LoVo (cell line): ENCODE measurements at regions not wholly inside any gene's neighbourhood (a gene's known extent, or its start where the extent isn't known, plus 50 kb on each side); places are given as distances from the start of the nearest gene placed in this dataset.

Experiments used
- DNase-seq: peaks from one replicate; pipeline ENCODE4 v3.0.0-alpha.2; 2016; ENCODE audit warnings: low spot score

DNA sequence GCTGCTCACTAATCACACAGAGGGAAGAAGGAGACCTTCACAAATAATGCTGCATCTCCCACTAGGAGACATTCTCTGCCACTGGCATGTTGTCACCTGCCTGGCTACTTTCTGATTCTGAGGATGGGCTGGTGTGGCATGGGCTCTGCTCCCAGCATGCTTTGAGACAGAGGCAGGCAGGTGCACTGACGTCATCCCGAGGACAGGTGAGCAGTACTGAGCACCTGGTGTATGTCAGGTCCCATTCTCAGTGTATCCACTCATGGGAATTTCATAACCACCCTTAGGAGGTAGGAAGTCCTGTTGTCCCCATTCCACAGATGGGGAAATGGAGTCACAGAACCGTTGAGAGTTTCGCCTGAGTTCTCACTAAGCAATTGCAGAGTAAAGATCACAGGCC, 597.9 kb downstream of the VRK1 start:
- DNase-seq, result no peak

DNA sequence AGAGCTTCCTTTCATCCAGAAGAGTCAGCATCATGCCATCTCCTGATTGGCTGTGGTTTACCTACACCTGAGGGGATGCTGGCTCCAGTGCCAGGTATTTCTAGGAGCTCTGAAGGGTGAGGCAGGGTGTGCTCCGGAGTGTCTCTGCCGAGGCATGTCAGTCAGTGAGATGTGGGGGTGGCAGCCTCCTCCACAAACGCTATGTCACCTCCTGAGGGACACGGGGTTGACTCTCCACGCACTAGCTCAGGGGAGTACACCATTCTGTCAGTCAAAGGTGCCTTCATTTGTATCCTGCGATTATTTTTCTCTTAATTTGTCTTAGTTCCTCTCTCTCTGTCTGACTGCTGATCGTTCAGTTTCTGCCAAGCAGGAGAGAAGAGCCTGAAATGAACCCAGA, 604.5 kb downstream of the VRK1 start:
- no peak for DNase-seq

DNA sequence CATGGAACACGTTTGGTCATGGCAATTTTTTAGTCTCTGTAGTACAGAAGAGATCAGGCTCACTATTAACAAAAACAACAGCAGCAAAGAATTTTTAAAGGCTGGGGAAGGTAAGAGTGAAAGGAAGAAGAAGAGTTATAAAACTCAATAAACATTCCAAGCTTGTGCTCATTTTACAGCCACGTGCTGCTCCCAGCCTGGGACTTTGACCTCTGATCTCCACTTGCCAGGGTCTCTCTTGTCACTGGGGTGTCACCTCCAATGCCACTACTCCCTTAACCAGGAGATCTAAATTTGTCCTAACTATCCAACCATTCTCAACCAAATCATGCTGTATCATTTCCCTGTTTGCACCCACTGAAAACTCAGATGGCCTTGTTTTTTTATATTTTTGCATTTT, 605.1 kb downstream of the VRK1 start:
- peak; percentile 3 for DNase-seq

DNA sequence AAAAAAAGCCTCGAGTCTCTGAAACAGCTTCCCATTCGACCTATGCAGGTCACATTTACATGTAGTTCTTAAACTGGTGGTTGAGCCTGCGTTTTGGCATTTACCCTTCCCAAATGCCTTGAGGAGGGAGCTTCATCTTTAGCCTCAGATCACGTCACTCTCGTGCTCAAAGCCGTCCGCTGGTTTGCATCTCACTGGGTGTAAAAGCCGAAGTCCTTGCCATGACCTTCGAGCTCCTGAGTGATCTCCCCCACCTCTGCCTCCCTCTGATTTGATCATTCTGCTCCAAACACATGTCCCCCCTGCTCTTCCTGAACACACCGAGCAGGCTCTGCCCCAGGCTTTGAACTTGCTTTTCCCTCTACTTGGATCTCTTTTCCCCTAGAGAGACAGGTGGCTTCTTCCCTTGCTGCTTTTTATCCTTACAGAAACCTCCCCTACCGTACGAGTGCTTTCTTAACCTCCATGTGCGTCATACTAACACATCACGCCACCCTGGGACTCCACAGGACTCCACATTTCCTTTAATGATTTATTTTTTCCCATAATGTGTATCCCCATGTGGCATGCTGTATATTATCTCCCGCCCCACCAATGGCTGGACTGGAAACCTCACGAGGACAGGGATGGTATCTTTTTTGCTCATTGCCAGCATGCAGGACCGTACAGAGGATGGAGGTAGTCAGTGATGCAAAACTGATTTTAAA, 610.7 kb downstream of the VRK1 start:
- DNase-seq, result no peak

DNA sequence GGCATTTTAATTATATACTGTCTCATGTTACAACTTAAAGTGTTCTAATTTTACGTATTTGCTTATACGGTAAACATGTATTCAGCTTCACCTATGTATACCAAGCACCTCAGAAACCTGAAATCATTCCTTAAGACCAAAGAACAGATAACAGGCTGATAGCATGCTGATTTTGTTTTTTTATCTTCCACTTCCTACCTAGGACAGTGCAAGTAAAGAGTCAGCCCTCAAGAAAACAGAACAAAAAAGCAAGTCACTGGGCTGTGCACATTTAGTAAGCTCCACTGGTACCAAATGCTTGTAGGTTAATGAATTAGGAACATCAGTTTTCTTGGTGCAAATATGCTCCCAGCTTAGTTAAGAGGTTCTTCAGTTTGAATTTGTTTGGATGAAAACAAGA, 611.3 kb downstream of the VRK1 start:
- no peak for DNase-seq

DNA sequence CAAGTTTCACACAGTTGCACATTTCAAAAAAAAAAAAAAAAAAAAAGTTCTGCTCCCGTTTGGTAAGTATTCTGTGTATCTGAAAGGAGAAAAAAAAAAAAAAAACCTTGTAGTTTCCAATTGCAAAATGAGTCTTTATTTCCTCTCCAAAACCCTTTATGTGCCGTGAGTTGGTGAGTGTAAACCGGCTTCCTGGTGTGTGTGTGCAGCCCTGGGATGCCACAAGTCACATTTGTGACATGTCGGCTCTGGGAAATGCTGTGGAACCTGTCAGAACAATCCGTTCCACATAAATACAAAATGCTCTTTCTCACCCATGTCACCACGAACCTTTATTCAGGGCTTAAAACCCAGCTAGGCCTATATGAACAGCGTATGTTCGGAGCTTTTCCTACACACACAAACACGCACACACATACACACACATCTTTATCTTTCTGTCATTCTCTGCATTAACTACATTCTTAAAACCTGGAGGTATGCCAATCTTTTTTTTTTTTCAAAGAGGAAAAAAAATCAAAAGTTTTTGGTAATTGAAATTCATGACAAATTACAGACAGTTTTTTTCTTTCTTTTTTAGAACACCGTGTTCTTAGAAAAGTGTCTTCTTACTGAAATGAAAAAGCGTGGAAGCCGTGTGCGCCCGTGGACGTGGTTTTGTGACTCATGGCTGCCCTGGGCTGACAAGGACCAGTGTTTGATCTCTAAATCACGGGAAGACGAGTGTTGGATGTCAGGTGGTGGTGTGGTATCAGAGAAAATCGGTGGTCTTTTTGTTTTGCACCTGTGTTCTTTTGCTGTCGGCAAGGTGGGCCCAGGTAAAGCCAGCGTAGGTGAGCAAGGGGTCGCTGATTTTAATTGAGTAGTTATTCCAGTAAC, 612.0 kb downstream of the VRK1 start:
- no peak for DNase-seq

DNA sequence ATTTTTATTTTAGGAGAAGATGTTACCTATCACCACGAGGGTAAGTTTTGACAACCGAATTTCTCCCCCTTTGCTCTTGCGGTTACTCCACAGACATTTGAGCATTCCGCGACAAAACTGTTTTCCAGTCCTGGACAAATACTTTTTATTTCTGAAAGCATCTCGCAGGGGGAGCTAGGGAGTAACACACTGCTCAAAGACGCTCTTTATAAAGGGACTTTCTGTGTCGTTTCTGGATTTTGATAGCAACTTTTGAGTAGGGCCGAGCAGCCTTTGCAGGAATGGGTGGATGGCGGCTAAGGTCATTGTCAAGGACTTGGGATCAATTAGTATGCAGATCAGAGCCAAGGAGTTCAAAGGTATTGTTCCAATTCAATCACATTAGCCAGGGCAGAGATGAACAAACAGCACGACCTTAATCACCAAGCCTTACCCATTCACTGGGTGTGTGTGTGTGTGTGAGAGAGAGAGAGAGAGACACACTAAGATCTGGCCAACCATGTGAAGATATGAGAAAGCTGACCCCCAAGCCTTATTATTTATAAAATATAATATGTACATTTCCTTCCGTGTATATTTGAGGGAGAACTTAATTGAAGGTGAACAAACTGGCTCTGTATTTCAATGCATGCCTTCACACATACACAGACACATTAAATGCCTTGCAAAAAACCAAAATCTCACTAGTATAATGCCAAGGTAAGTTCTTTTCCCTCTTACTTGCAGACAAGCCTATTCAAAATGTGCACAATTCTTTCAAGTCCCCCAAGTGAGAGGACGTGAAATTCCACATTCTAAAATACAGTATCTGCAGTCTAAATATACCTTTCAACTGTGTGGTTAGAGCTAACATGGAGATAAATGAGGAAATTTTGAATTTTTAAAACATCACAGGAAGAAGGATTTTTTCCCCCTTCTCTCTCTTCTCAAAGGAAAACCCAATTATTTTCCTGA, 613.8 kb downstream of the VRK1 start:
- DNase-seq, result no peak

DNA sequence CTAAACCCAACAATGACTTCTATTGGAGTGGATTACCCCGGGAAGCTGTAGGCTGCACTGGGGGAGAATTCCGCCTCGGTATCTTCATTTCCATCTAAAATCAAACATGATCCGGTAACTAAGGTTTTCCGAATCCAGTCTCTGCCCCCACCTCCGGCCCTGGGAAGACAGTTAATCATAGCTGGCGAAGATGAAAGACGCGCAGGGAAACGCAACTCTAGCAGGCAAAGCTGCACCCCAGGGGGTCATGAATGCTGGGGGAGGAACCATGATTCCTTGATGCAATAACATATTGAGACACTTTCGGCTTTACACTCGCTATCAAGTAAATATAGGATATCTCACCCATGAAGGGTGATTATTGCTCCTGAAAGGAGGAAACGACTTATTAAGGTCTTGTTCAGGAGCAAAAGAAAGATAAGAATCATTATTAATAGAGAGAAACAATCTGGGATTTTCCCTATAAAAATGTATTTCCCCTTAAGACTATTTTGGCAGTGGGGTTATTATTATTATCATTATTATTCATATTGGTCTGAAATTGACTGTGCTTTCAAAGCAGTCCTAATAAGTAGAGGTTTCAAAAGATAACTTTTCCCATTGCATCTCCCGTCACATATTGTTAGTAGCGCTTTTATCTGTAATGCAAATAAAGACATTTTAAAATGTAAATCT, 614.9 kb downstream of the VRK1 start:
- DNase-seq, result no peak

DNA sequence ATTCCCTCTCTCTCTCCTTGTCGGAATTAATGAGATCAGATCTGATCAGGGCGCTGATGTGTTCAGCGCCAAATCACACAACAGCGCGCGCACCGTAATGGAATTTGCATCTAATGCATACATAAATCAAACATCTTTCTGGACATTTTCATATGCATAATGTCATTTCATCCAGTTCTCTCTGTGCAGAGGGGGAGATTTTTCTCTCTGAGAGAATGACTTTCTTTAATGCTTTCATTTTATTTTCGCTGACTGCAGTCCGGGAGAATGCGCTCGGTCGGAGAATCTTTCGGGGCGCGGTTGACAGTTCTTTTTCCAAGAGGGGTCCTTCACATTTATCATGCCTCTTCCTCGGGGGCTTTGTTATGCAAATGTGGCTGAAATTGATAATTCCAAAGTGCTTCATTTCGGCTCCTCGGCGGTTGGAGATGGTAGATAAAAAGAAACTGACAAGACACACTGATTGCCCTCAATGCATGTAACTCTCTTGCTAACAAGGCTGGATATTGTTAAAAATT, 615.9 kb downstream of the VRK1 start:
- DNase-seq, result no peak

DNA sequence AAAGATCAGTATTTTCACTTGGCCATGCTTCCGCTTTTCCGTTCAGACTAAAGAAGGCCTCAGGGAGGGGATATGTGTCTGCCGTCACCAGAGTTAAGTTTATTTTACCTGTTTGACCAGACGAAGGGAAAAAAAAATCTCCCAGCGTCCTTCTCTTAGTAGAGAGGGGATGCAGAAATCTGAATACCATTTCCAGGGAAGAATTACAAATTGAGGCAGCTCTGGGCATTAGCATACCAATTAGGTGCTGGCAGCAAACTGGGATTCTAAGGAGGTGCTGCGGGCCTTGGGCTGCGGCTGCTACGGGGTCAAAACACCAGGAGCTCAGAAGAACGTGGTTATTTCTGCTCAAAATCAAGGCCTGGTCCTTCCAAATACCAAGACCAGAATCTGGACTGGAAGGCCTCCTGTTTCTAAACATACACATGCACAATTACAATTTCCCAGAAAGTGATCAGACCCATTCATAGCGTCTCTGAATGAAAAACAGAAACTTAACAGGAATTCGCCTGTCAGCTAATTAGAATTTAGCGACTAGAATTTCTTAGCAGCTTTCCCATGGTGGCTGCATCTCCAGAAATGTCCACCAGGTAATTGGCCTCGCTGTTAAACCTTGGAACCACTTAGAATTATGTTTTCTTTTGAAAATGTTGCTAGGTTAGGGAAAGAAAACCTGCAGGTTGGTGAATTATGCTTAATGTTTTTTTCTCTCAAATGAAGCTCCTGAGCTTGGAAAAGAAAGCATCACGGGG, 617.0 kb downstream of the VRK1 start:
- no peak for DNase-seq

DNA sequence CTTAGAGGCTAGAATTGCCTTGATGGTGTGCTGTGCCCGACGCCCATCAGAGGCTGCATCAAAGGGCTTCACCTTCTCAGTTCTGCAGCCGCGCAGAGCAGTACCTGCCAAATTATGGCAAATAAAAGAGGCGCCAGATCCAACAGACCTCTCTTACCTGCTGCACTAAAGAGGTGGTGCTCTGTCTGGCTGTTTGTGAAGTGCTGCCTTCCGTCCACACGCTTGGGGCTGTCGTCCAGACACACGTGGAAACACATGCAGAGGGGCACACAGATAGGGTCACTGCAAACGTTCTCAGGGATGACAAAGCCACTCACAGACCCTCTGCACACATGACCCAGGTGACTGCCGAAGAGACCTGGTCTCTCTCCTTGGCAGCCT, 617.5 kb downstream of the VRK1 start:
- no peak for DNase-seq

DNA sequence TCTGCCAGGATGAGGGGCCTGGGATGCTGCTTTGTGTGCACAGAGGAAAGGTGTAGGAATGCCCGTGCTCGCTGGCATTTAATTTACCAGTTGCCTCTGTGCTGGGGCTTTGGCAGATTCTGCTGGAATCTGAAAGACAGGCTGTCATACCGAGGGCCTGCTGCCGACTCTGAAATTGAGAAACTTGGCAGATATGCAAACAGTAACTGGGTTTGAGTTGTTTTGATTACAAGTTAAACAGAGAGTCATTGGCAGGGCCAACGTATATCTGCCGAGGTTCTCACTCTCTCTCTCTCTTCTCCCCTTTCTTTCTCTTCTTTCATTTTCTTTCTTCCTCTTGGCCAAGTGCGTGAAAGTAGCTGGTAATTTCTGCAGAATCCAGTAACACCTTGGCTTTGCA, 618.7 kb downstream of the VRK1 start:
- DNase-seq, result no peak

DNA sequence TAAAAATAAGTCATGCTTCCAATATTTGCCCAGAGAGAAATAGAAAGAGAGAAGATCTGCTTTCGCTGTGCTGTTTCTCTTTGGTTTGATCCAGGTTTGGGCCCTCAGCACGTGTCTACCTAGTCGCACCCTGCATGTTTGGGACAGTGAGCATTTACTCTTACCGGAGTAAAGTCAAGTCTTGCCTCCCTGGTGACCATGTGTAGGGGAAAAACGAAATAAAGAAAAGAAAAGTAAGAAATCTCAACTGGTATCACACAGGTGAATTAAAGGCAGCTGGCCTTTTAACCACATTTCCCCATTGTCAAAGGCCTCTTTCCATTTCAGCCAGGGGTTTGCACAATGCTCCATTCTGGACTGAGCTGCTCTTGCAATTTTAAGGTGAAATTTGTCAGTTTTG, 619.4 kb downstream of the VRK1 start:
- DNase-seq, result no peak

DNA sequence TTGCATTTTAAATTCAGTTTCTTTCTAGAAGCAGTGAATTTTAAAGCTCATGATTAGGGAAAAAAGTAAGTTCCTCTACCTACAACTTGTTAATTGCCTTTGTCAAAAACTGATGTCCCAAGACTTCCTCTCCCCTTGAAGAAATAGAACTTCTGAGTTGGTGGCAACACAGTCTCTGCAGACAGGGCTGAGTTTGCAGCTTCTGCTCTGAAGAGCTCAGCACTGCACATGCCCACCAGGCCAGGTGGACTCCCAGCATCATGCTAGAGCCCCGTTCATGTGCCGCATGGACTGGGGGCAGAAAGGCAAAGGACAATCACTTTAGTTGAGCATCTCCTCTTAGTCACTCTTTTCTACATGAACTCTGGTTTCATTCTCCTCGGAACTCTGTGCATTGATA, 620.1 kb downstream of the VRK1 start:
- no peak for DNase-seq

DNA sequence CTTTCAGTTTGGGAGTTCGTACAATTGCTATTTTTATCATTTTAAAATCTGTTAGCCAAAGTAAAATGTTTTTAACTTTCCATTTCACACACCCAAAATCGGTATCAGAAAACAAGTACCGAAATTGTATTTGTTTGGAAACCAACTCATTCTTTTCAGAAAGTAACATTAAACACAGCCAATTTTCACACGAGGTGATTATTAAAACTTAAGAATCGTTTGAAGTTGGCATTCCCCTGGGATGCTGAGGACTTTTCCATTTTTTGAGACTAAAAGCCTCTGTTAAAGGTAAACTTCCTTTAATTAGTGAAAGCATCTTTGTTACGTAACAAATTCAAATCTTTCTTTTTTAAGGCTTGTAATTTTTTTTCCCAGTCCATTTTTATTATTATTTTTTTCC, 623.0 kb downstream of the VRK1 start:
- DNase-seq, result no peak

DNA sequence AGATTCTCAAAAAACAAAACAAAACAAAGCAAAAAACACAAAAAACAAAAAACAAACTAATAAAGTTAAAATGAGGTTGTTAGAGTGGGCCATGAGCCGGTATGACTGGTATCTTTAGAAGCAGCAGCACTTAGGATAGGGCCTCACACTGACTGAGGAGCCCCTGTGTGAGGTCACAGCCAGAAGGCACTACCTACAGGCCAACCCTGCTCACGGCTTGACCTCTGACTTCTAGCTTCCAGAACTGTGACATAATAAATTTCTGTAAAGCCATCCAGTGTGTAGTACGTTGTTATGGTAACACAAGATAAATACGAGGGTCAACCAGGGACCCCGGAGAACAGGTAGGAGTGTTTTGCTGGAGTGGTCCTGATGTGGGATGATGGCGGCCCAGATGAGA, 629.6 kb downstream of the VRK1 start:
- DNase-seq, result no peak

DNA sequence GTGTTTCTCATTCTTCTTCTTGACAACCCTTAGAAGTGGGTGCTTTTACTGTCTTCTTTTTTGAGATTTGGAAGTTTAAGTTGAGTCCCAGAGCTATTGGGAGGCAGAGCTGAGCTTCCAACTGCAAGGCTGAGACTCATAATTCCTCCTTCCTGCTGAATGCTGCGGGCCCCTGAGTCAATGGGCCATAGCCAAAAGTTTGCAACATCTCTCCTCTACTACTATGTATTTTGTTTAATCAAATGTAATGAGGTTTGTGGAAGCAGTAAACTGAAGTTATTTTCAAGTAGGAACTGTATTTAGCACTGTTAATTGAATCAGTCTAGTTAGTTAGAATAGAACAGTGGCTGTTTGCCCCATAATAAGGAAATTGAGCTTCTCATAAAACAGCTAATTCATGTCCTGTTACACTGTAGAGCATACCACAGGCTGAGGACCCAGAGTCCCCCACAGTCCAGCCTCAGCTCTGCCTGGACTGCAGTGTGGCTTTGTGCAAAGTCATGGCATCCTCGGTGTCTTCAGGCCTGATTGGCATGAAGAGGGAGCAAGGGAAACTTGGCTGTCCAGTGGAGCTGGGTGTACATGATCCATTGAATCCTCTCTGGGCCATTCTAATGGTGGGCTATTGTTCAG, 631.7 kb downstream of the VRK1 start:
- no peak for DNase-seq

DNA sequence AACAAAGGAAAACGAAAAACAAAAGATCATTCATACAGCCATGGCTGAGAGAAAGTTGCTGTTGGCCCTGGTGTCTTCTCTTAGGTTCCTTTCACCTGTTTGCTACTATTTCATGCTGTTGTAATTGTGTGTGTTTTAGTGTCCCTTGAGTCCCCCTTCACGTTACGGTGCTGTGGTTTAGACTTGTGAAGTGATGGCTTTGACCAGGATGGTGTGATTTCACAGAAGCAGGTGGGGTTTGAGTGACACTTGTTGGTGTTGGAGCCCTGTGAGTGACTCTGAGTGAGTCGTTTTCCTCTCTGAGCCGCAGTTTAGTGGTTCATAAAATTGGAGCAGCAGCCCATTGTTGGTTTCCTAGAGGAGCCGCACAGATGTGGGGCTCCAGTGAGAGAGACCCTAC, 635.4 kb downstream of the VRK1 start:
- DNase-seq, result no peak

DNA sequence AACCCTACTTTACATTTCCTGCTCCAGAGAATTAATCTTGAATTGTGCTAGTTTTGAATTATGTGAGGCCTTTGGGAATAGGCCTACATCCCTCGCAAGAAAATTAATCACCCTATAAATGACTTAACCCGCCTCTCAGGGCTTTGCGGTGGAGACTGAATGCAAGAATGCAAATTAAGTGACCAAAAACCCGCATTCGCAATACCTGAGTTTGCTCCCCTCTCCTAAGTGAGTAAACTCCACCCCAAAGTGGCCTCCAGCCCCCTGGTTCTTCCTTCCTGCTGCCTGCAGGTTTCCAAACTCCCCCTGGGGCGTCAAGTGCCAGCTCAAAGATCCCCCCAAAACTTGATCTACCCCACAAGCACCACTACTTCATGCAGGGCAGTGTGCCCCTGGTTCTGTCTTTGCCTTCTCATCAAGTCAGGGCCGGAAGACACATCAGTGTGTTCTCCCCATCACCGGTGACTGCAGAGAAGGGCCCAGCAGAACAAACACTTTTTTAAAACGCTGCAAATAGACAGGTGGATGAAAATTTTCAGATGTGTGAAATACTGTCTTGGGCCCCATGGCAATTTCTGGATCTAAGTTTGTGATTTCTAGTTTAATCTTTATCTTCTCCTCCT, 644.7 kb downstream of the VRK1 start:
- DNase-seq, result no peak

DNA sequence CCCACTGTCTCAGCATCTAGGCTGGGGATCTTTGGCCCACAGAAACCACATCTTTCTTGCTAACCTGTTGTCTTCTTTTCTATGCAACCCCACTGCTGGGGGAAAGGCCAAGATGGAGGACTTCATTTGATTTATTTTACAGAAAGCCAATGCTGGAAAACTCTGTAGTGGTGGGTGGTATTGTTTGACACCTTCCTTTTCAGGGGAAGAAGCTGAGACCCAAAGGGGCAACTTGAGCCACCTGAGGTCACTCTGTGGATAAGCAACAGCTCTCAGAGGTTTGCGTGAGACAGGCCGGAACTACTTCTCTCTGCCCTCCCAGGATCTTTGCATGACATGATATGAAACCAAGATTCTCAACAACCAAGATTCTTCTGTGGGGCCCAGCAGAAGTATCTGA, 645.2 kb downstream of the VRK1 start:
- DNase-seq, result no peak
